HepG2 (cell line): ENCODE measurements at regions not wholly inside any gene's neighbourhood (a gene's known extent, or its start where the extent isn't known, plus 50 kb on each side); places are given as distances from the start of the nearest gene placed in this dataset.

Source experiments
- ATAC-seq: fragments of 200-7000 bp; cut with Tn5 transposase; 3 replicates; pipeline ENCODE4 v1.9.1; 2020; ENCODE audit warnings: mild to moderate bottlenecking, moderate library complexity
- BruUV-seq: library from RNA; stranded (reverse); fragments of 400-500 nt; replicated peaks from 2 replicates; lab custom pipeline; 2021; lab: Mats Ljungman, UMichigan
- CTCF ChIA-PET: fragments of 300-600 bp; formaldehyde crosslinking; extraction: SDS; loops from one replicate; lab custom pipeline; 2021; ENCODE audit warnings: low total read pairs, inconsistent platforms, low intra/inter-chr PET ratio; lab: Yijun Ruan, JAX
- POLR2A ChIA-PET: fragments of 350-600 bp; sonication (Branson Sonifier 250); formaldehyde crosslinking; loops from one replicate; lab custom pipeline; 2020; ENCODE audit warnings: antibody characterized with exemption, inconsistent platforms; lab: Yijun Ruan, JAX
- DNase-seq: peaks from one replicate; pipeline ENCODE4 v3.0.0-alpha.2; 2015; ENCODE audit warnings: low spot score
- FAIRE-seq: peaks from 3 replicates; lab custom pipeline; 2011; peaks lifted over from hg19 to GRCh38; lab: Jason Lieb, UNC
- H2AFZ ChIP-seq: one replicate; pipeline ENCODE4 v1.6.1; 2011; ENCODE audit warnings: low read length, inconsistent platforms
- H3K27ac ChIP-seq: fragments of 300-600 bp; 3 replicates; pipeline ENCODE4 v1.8.0; 2011; ENCODE audit warnings: mixed run types, mild to moderate bottlenecking, mixed read lengths, low read length, inconsistent platforms; ENCODE audit not compliant: insufficient read depth; ENCODE audit errors: extremely low read length
- H3K27me3 ChIP-seq, 2 experiments: fragments of 200-600 bp in 1 of 2; 2 replicates in 1 of 2; 3 replicates in 1 of 2; pipeline versions ENCODE4 v1.6.0 to v1.8.0; 2011; ENCODE audit warnings: low read length in 2 of 2, mild to moderate bottlenecking in 2 of 2, moderate library complexity in 2 of 2, inconsistent platforms in 1 of 2; ENCODE audit not compliant: insufficient read depth in 2 of 2, control insufficient read depth in 1 of 2
- H3K36me3 ChIP-seq, 2 experiments: fragments of 200-600 bp in 1 of 2; replicated peaks in 1 of 2; 2 replicates in 1 of 2; 3 replicates in 1 of 2; pipeline versions ENCODE4 v1.5.1 to v1.8.0; 2011; ENCODE audit warnings: low read length in 2 of 2, inconsistent platforms in 1 of 2; ENCODE audit not compliant: insufficient read depth in 2 of 2, control insufficient read depth in 1 of 2
- H3K4me1 ChIP-seq: 2 replicates; pipeline ENCODE4 v1.5.1; 2012; ENCODE audit warnings: low read length, inconsistent platforms; ENCODE audit not compliant: insufficient read depth
- H3K4me2 ChIP-seq: 2 replicates; pipeline ENCODE4 v1.6.0; 2011; ENCODE audit warnings: low read depth, low read length, inconsistent platforms
- H3K4me3 ChIP-seq, 3 experiments: fragments of 200-600 bp in 1 of 3; sonication (generic), shearing (Covaris generic) in 1 of 3; replicated peaks in 1 of 3; 2 replicates each; pipeline ENCODE4 v1.5.1; 2011 to 2016; ENCODE audit warnings: low read length in 3 of 3, inconsistent platforms in 2 of 3, low read depth in 2 of 3, mild to moderate bottlenecking in 2 of 3, control low read depth in 1 of 3, mixed read lengths in 1 of 3; ENCODE audit not compliant: insufficient read depth in 1 of 3
- H3K79me2 ChIP-seq: one replicate; pipeline ENCODE4 v1.6.1; 2011; ENCODE audit warnings: low read length, inconsistent platforms; ENCODE audit not compliant: insufficient read depth
- H3K9ac ChIP-seq: 2 replicates; pipeline ENCODE4 v1.6.0; 2011; ENCODE audit warnings: mild to moderate bottlenecking, low read depth, low read length, inconsistent platforms; ENCODE audit not compliant: insufficient read depth
- H3K9me3 ChIP-seq: 2 replicates; pipeline ENCODE4 v1.5.1; 2012; ENCODE audit warnings: mild to moderate bottlenecking, low read length
- H4K20me1 ChIP-seq: 2 replicates; pipeline ENCODE4 v1.6.0; 2011; ENCODE audit warnings: inconsistent platforms, mild to moderate bottlenecking, low read length, moderate library complexity; ENCODE audit not compliant: insufficient read depth
- BORCS8-MEF2B ChIP-seq: sonication (generic); formaldehyde crosslinking; IDR thresholded peaks from 2 replicates; pipeline ENCODE4 v1.8.0; 2022; ENCODE audit warnings: mild to moderate bottlenecking, missing genetic modification reagents
- CHD4 ChIP-seq: fragments of 200-600 bp; sonication (generic); IDR thresholded peaks from 2 replicates; pipeline ENCODE4 v1.7.0; 2017; ENCODE audit warnings: mild to moderate bottlenecking, low read length, borderline replicate concordance
- CREB3 ChIP-seq: sonication (generic); formaldehyde crosslinking; IDR thresholded peaks from 2 replicates; pipeline ENCODE4 v1.5.0; 2020; ENCODE audit warnings: missing genetic modification reagents
- ZIK1 ChIP-seq: sonication (generic); formaldehyde crosslinking; IDR thresholded peaks from 2 replicates; pipeline ENCODE4 v1.5.0; 2020; ENCODE audit warnings: mild to moderate bottlenecking, low read depth, missing genetic modification reagents, borderline replicate concordance
- ZNF263 ChIP-seq: sonication (generic); formaldehyde crosslinking; IDR thresholded peaks from 2 replicates; pipeline ENCODE4 v1.4.0; 2020; ENCODE audit warnings: missing genetic modification reagents
- ZSCAN21 ChIP-seq: sonication (generic); formaldehyde crosslinking; IDR thresholded peaks from 2 replicates; pipeline ENCODE4 v1.8.0; 2022; ENCODE audit warnings: mild to moderate bottlenecking, missing genetic modification reagents, moderate library complexity, borderline replicate concordance
- ZXDC ChIP-seq: sonication (generic); formaldehyde crosslinking; IDR thresholded peaks from 2 replicates; pipeline ENCODE4 v1.5.0; 2020; ENCODE audit warnings: mild to moderate bottlenecking, missing genetic modification reagents
- WGBS: methylation state at CpG from one replicate; pipeline ENCODE4 v1.1.6; 2017; ENCODE audit warnings: low lambda C conversion rate; 5-methylcytosine and 5-hydroxymethylcytosine counted together
- in situ Hi-C: cut with HindIII; loops from 2 replicates; pipeline ENCODE4 v1.10.0; 2017; ENCODE audit warnings: low pct_unique_long_range_greater_than_20kb; ENCODE audit not compliant: extremely low pct_ligation_motif_present
- intact Hi-C: fragments of 100-400 bp; cut with micrococcal nuclease; formaldehyde crosslinking; loops from one replicate; pipeline ENCODE4 v1.10.0; 2022; ENCODE audit not compliant: unreplicated experiment

- TF ChIP-seq CREB3 (CRISPR knock-in tag) (no peak), ZSCAN21 (CRISPR knock-in tag) (no peak), BORCS8-MEF2B (no peak), ZIK1 (no peak), CHD4 (no peak), ZNF263 (CRISPR knock-in tag) (no peak)
Measured at GRCh38 chr15:38010395-38010794, 76.0 kb downstream of the TMCO5A start (continued).

- Histone ChIP-seq H3K4me3 (no peak overlapping the region), H3K27me3 (no peaks in the 10 kb centered on the region; a peak in 1 of 5 replicates), H3K9ac (no peak overlapping the region), H3K4me2 (no peak overlapping the region), H3K79me2 (no peaks in the 10 kb centered on the region), H3K36me3 (no peaks in the 10 kb centered on the region), H3K27ac (no peak overlapping the region), H2AFZ (no peak overlapping the region), H4K20me1 (no peaks in the 10 kb centered on the region), H3K4me1 (no peaks in the 10 kb centered on the region), H3K9me3 (no peaks in the 10 kb centered on the region)
- CTCF ChIA-PET: no interaction called here
- intact Hi-C loops: no loop called here
- DNase-seq: no peak
- no peak for TF ChIP-seq ZXDC (CRISPR knock-in tag)
- no TSS peak for BruUV-seq
- no peak for FAIRE-seq
- ATAC-seq: no peak
- no CpG with 5 or more reads among the region's 1 CpG for whole genome bisulfite sequencing
- in situ Hi-C loops: loop anchor here (25.0 kb wide), 1 partner anchor 674 kb away; no protein-coding TSS in a partner anchor
- POLR2A ChIA-PET: no interaction called here
Measured at GRCh38 chr15:38012894-38013293, 78.5 kb downstream of the TMCO5A start.
